Type B pancreatic cell (in vitro differentiated cells): ENCODE measurements at regions not wholly inside any gene's neighbourhood (a gene's known extent, or its start where the extent isn't known, plus 50 kb on each side); places are given as distances from the start of the nearest gene placed in this dataset.
"Not testable (repeated sequence)": the region's sequence is repeated elsewhere in the genome, so short reads cannot be mapped to it uniquely, and the experiment has no call there.

Source experiments
- DNase-seq: peaks from one replicate; pipeline ENCODE4 v3.0.0; 2021; ENCODE audit warnings: mixed read lengths; ENCODE audit not compliant: unreplicated experiment; ENCODE audit errors: extremely low spot score
- H3K27ac Mint-ChIP-seq: 2 replicates; pipeline ENCODE4 v1.8.0; 2021; ENCODE audit warnings: mild to moderate bottlenecking, mixed read lengths
- H3K27me3 Mint-ChIP-seq: 2 replicates; pipeline ENCODE4 v1.8.0; 2021; ENCODE audit warnings: mixed read lengths
- H3K36me3 Mint-ChIP-seq: 2 replicates; pipeline ENCODE4 v1.8.0; 2021; ENCODE audit warnings: mixed read lengths
- H3K4me1 Mint-ChIP-seq: one replicate; pipeline ENCODE4 v1.8.0; 2021; ENCODE audit warnings: mixed read lengths; ENCODE audit not compliant: unreplicated experiment
- H3K4me3 Mint-ChIP-seq: 2 replicates; pipeline ENCODE4 v1.8.0; 2021; ENCODE audit warnings: mild to moderate bottlenecking, mixed read lengths
- H3K9me3 Mint-ChIP-seq: 2 replicates; pipeline ENCODE4 v1.8.0; 2021; ENCODE audit warnings: mixed read lengths
- CTCF ChIP-seq: fragments of 200-600 bp; sonication (generic); conservative IDR thresholded peaks from 2 replicates; pipeline ENCODE4 v1.5.0; 2021; ENCODE audit warnings: antibody characterized with exemption, mild to moderate bottlenecking

GRCh38 chr5:157965989-157966388, 107.0 kb upstream of the CLINT1 start:
- Mint-ChIP-seq H3K27ac (no peak overlapping the region), H3K4me3 (no peak overlapping the region), H3K27me3 (peaks cover 2% of the 10 kb centered on the region), H3K9me3 (no peaks in the 10 kb centered on the region), H3K36me3 (no peaks in the 10 kb centered on the region), H3K4me1 (peaks cover 16% of the 10 kb centered on the region)
- no peak for TF ChIP-seq CTCF
- no peak for DNase-seq

- no peak for DNase-seq
- no peaks in the 10 kb centered on the region for H3K9me3 Mint-ChIP-seq
- peaks cover 5% of the 10 kb centered on the region for H3K27me3 Mint-ChIP-seq
- no peak for TF ChIP-seq CTCF
- H3K4me1 Mint-ChIP-seq: peaks cover 20% of the 10 kb centered on the region
- H3K36me3 Mint-ChIP-seq: no peaks in the 10 kb centered on the region
- H3K27ac Mint-ChIP-seq: no peak overlapping the region
- H3K4me3 Mint-ChIP-seq: no peak overlapping the region
Observed at GRCh38 chr5:157965040-157965678, 106.2 kb upstream of the CLINT1 start.

GRCh38 chr5:157963761-157964160, 104.8 kb upstream of the CLINT1 start:
- no peak for TF ChIP-seq CTCF
- peaks cover 20% of the 10 kb centered on the region for H3K4me1 Mint-ChIP-seq

GRCh38 chr5:157963244-157963643, 104.3 kb upstream of the CLINT1 start:
- H3K4me3 Mint-ChIP-seq: no peak overlapping the region
- H3K27ac Mint-ChIP-seq: no peak overlapping the region
- H3K4me1 Mint-ChIP-seq: peaks cover 20% of the 10 kb centered on the region
- no peak for DNase-seq
- H3K9me3 Mint-ChIP-seq: no peaks in the 10 kb centered on the region
- H3K27me3 Mint-ChIP-seq: peaks cover 5% of the 10 kb centered on the region
- H3K36me3 Mint-ChIP-seq: no peaks in the 10 kb centered on the region
- no peak for TF ChIP-seq CTCF

More at GRCh38 chr5:157963761-157964160, 104.8 kb upstream of the CLINT1 start:
- Mint-ChIP-seq H3K4me3 (no peak overlapping the region), H3K9me3 (no peaks in the 10 kb centered on the region), H3K36me3 (no peaks in the 10 kb centered on the region), H3K27me3 (peaks cover 5% of the 10 kb centered on the region), H3K27ac (no peak overlapping the region)
- DNase-seq: no peak

GRCh38 chr5:157962686-157963085, 103.7 kb upstream of the CLINT1 start:
- not testable (repeated sequence) for H3K27me3 Mint-ChIP-seq, H3K27ac Mint-ChIP-seq, H3K36me3 Mint-ChIP-seq, H3K9me3 Mint-ChIP-seq, DNase-seq, H3K4me3 Mint-ChIP-seq
- H3K4me1 Mint-ChIP-seq: peaks cover 20% of the 10 kb centered on the region

GRCh38 chr5:157961896-157962590, 103.1 kb upstream of the CLINT1 start:
- H3K27ac Mint-ChIP-seq: no peak overlapping the region
- no peak for DNase-seq
- TF ChIP-seq CTCF: no peak
- peaks cover 20% of the 10 kb centered on the region for H3K4me1 Mint-ChIP-seq
- H3K9me3 Mint-ChIP-seq: no peaks in the 10 kb centered on the region
- H3K36me3 Mint-ChIP-seq: no peaks in the 10 kb centered on the region
- peaks cover 5% of the 10 kb centered on the region for H3K27me3 Mint-ChIP-seq
- H3K4me3 Mint-ChIP-seq: no peak overlapping the region
